GM12872 (cell line): ENCODE measurements at regions not wholly inside any gene's neighbourhood (a gene's known extent, or its start where the extent isn't known, plus 50 kb on each side); places are given as distances from the start of the nearest gene placed in this dataset.

Experiments
- CTCF ChIP-seq: IDR thresholded peaks from 3 replicates; pipeline ENCODE4 v1.5.1; 2011; ENCODE audit warnings: low read depth, mild to moderate bottlenecking, low read length, moderate library complexity; ENCODE audit not compliant: insufficient read depth

- no peak for TF ChIP-seq CTCF
These were observed 511.9 kb upstream of the ZMIZ1 start for GRCh38 chr10:78556705-78557432.

- no peak for TF ChIP-seq CTCF
These were observed 511.3 kb upstream of the ZMIZ1 start for GRCh38 chr10:78557433-78557925.

- TF ChIP-seq CTCF, result no peak
These were observed 509.0 kb upstream of the ZMIZ1 start for GRCh38 chr10:78559661-78560340.

GRCh38 chr10:78560341-78560688 is 508.5 kb upstream of the ZMIZ1 start:
- TF ChIP-seq CTCF, result no peak

- no peak for TF ChIP-seq CTCF
These were observed 505.5 kb upstream of the ZMIZ1 start for GRCh38 chr10:78563314-78563713.

GRCh38 chr10:78565841-78566240 is 502.9 kb upstream of the ZMIZ1 start:
- no peak for TF ChIP-seq CTCF

GRCh38 chr10:78566284-78567111 is 502.3 kb upstream of the ZMIZ1 start:
- no peak for TF ChIP-seq CTCF
